Neural progenitor cell (in vitro differentiated cells): ENCODE measurements at regions not wholly inside any gene's neighbourhood (a gene's known extent, or its start where the extent isn't known, plus 50 kb on each side); places are given as distances from the start of the nearest gene placed in this dataset.

ENCODE experiments used
- EZH2 ChIP-seq: fragments of 200-600 bp; sonication (generic); IDR thresholded peaks from 2 replicates; pipeline ENCODE4 v1.6.1; 2017; ENCODE audit warnings: antibody characterized with exemption, mild to moderate bottlenecking, moderate library complexity
- TF ChIP-seq, protein P1 (sequence below): fragments of 200-600 bp; sonication (generic); IDR thresholded peaks from 2 replicates; pipeline ENCODE4 v1.5.1; 2017; ENCODE audit warnings: antibody characterized with exemption, mild to moderate bottlenecking

DNA sequence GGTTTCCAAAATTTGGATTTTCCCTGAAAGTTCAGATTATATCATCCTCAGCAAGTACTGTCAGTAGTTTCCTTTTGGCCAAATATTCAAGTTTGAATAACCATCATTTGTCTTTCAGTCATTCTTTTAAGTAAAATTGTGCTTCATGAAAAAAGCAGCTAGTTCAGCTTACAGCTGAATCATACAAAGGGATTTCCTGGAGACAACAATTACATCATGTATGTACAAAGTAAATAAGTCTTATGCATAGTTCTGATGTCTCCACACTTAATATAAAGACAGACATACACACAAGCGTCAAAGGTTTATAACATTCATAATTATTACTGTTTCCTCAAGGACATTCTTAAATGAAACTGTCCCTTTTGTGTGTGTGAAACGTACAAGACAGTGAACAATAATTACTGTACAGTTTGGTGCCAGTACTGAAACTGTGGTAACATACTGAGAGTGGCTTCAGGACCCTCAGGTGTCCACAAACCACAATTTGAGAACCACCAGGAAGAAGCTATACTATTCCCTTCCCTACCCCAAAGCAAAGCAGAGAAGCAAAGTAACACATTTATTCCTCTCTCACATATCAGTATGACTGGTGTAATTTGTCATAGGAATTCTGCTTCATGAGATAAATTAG is 746.6 kb downstream of the TAF11L14 start:
- TF ChIP-seq, protein P1, sequence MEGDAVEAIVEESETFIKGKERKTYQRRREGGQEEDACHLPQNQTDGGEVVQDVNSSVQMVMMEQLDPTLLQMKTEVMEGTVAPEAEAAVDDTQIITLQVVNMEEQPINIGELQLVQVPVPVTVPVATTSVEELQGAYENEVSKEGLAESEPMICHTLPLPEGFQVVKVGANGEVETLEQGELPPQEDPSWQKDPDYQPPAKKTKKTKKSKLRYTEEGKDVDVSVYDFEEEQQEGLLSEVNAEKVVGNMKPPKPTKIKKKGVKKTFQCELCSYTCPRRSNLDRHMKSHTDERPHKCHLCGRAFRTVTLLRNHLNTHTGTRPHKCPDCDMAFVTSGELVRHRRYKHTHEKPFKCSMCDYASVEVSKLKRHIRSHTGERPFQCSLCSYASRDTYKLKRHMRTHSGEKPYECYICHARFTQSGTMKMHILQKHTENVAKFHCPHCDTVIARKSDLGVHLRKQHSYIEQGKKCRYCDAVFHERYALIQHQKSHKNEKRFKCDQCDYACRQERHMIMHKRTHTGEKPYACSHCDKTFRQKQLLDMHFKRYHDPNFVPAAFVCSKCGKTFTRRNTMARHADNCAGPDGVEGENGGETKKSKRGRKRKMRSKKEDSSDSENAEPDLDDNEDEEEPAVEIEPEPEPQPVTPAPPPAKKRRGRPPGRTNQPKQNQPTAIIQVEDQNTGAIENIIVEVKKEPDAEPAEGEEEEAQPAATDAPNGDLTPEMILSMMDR = no peak
- no peak for TF ChIP-seq EZH2
